ENCODE measurements at regions not wholly inside any gene's neighbourhood (a gene's known extent, or its start where the extent isn't known, plus 50 kb on each side); places are given as distances from the start of the nearest gene placed in this dataset.
"Not testable (repeated sequence)": the region's sequence is repeated elsewhere in the genome, so short reads cannot be mapped to it uniquely, and the experiment has no call there.

- ChIA-PET CTCF (no interaction called here), POLR2A (no interaction called here)
- Histone ChIP-seq H3K4me3 (no peak overlapping the region), H3K27ac (no peak overlapping the region), H3K4me1 (no peaks in the 10 kb centered on the region), H3K4me2 (no peak overlapping the region), H3K9me3 (no peaks in the 10 kb centered on the region)
- TF ChIP-seq HDAC2 (IDR thresholded peaks at IDR 0.05) (no peak), FOSL2 (IDR thresholded peaks at IDR 0.05) (no peak), FOSL2 (CRISPR knock-in tag; IDR thresholded peaks at IDR 0.05) (no peak), NPAS2 (CRISPR knock-in tag; IDR thresholded peaks at IDR 0.05; ENCODE audit: borderline replicate concordance) (no peak), TP53 (CRISPR knock-in tag; IDR thresholded peaks at IDR 0.05) (no peak), ZSCAN20 (CRISPR knock-in tag; IDR thresholded peaks at IDR 0.05) (no peak), RCOR1 (IDR thresholded peaks at IDR 0.05; ENCODE audit: low read depth, low read length) (no peak)
- 23% methylated on average over 2 of the region's 2 CpGs for WGBS (ENCODE audit: missing lambda C conversion rate)
- ATAC-seq = no peak
- no peak for DNase-seq (ENCODE audit: low read depth in 1 of 2, low spot score in 1 of 2)
- FAIRE-seq = no peak
Measured at GRCh38 chr11:16584569-16584968, 153.9 kb upstream of the C11orf58 start.

GRCh38 chr11:16581078-16581477 lies 157.4 kb upstream of the C11orf58 start:
- H3K4me3 ChIP-seq; DNase-seq (ENCODE audit: low read depth in 1 of 2, low spot score in 1 of 2); ATAC-seq; H3K4me1 ChIP-seq; H3K4me2 ChIP-seq; FAIRE-seq; H3K27ac ChIP-seq; H3K9me3 ChIP-seq; CTCF ChIA-PET; POLR2A ChIA-PET: not testable (repeated sequence)
- WGBS (ENCODE audit: missing lambda C conversion rate) = 6% methylated on average over 1 of the region's 1 CpG

GRCh38 chr11:16577490-16577889 lies 161.0 kb upstream of the C11orf58 start:
- H3K4me3 ChIP-seq = no peak overlapping the region
- POLR2A ChIA-PET = no interaction called here
- no peaks in the 10 kb centered on the region for H3K4me1 ChIP-seq
- FAIRE-seq (no peak), DNase-seq (ENCODE audit: low read depth in 1 of 2, low spot score in 1 of 2) (no peak), ATAC-seq (no peak)
- no peak overlapping the region for H3K4me2 ChIP-seq
- H3K27ac ChIP-seq = no peak overlapping the region
- TF ChIP-seq REST (IDR thresholded peaks at IDR 0.05) (no peak), KDM5A (IDR thresholded peaks at IDR 0.05) (no peak), FOSL2 (IDR thresholded peaks at IDR 0.05) (no peak), FOSL2 (CRISPR knock-in tag; IDR thresholded peaks at IDR 0.05) (no peak), BCL3 (IDR thresholded peaks at IDR 0.05) (no peak), JUNB (IDR thresholded peaks at IDR 0.05) (no peak), MAFK (IDR thresholded peaks at IDR 0.05; ENCODE audit: partially characterized antibody) (no peak), ELK1 (IDR thresholded peaks at IDR 0.05; ENCODE audit: low read depth, low read length) (no peak), PBX3 (IDR thresholded peaks at IDR 0.05) (no peak), EP300 (IDR thresholded peaks at IDR 0.05) (no peak), TFCP2L1 (CRISPR knock-in tag; IDR thresholded peaks at IDR 0.05) (no peak), HMGXB4 (CRISPR knock-in tag; IDR thresholded peaks at IDR 0.05; ENCODE audit: borderline replicate concordance) (no peak), EHMT2 (IDR thresholded peaks at IDR 0.05; ENCODE audit: low read depth) (no peak), CBX2 (IDR thresholded peaks at IDR 0.05; ENCODE audit: borderline replicate concordance, low read depth) (no peak), CHD4 (IDR thresholded peaks at IDR 0.05; ENCODE audit: borderline replicate concordance) (no peak), POLR2AphosphoS2 (conservative IDR thresholded peaks at IDR 0.05; ENCODE audit: low read length) (no peak), RNF2 (IDR thresholded peaks at IDR 0.05; ENCODE audit: borderline replicate concordance, low read depth) (no peak), USF2 (IDR thresholded peaks at IDR 0.05) (no peak)
- 3% methylated on average over 1 of the region's 1 CpG for WGBS (ENCODE audit: missing lambda C conversion rate)
- no peaks in the 10 kb centered on the region for H3K9me3 ChIP-seq
- CTCF ChIA-PET = no interaction called here

- H3K4me3 ChIP-seq; ATAC-seq; H3K9me3 ChIP-seq; DNase-seq (ENCODE audit: low read depth in 1 of 2, low spot score in 1 of 2); FAIRE-seq; H3K27ac ChIP-seq; H3K4me1 ChIP-seq; H3K4me2 ChIP-seq; POLR2A ChIA-PET; CTCF ChIA-PET: not testable (repeated sequence)
- WGBS (ENCODE audit: missing lambda C conversion rate) = 0% methylated on average over 2 of the region's 2 CpGs
Measured at GRCh38 chr11:16574889-16575288, 163.6 kb upstream of the C11orf58 start.

All from A549 (cell line).